KMS-11 (cell line): ENCODE measurements at regions not wholly inside any gene's neighbourhood (a gene's known extent, or its start where the extent isn't known, plus 50 kb on each side); places are given as distances from the start of the nearest gene placed in this dataset.

Source experiments
- H2AFZ ChIP-seq: fragments of 200-600 bp; sonication (generic); 2 replicates; pipeline ENCODE4 v1.6.1; 2016; ENCODE audit warnings: antibody characterized with exemption, mixed run types, low read depth
- H3K27ac ChIP-seq: fragments of 200-600 bp; sonication (generic); 2 replicates; pipeline ENCODE4 v1.6.1; 2016; ENCODE audit warnings: mild to moderate bottlenecking, mixed run types
- H3K27me3 ChIP-seq: fragments of 200-600 bp; sonication (generic); 2 replicates; pipeline ENCODE4 v1.6.1; 2017; ENCODE audit warnings: mild to moderate bottlenecking, low read depth, mixed run types, moderate library complexity; ENCODE audit not compliant: insufficient read depth
- H3K36me3 ChIP-seq: fragments of 200-600 bp; sonication (generic); 2 replicates; pipeline ENCODE4 v1.6.1; 2017; ENCODE audit warnings: mild to moderate bottlenecking, mixed run types; ENCODE audit not compliant: insufficient read depth
- H3K4me1 ChIP-seq: fragments of 200-600 bp; sonication (generic); 2 replicates; pipeline ENCODE4 v1.6.1; 2016; ENCODE audit warnings: mild to moderate bottlenecking, low read depth, mixed run types; ENCODE audit not compliant: poor library complexity, severe bottlenecking
- H3K4me2 ChIP-seq: fragments of 200-600 bp; sonication (generic); 2 replicates; pipeline ENCODE4 v1.7.0; 2016; ENCODE audit warnings: mild to moderate bottlenecking, mixed run types
- H3K4me3 ChIP-seq: fragments of 200-600 bp; sonication (generic); IDR thresholded peaks from 2 replicates; pipeline ENCODE4 v1.6.1; 2017; ENCODE audit warnings: low read depth, low read length, mixed read lengths; ENCODE audit not compliant: insufficient read depth
- H3K79me2 ChIP-seq: fragments of 200-600 bp; sonication (generic); 2 replicates; pipeline ENCODE4 v1.6.1; 2016; ENCODE audit warnings: low read depth, mixed run types; ENCODE audit not compliant: insufficient read depth
- H3K9ac ChIP-seq: fragments of 200-600 bp; sonication (generic); 2 replicates; pipeline ENCODE4 v1.6.1; 2016; ENCODE audit warnings: mild to moderate bottlenecking, mixed run types
- H4K20me1 ChIP-seq: fragments of 200-600 bp; sonication (generic); 2 replicates; pipeline ENCODE4 v1.6.1; 2016; ENCODE audit warnings: mild to moderate bottlenecking, mixed run types; ENCODE audit not compliant: insufficient read depth
- TF ChIP-seq, protein P1 (sequence below): fragments of 200-600 bp; sonication (generic); conservative IDR thresholded peaks from 2 replicates; pipeline ENCODE4 v1.6.1; 2017; ENCODE audit warnings: low read depth, mild to moderate bottlenecking, antibody characterized with exemption, low read length, moderate library complexity, mixed read lengths

GRCh38 chr16:79865918-79866317 is 265.4 kb upstream of the MAF start:
- Histone ChIP-seq H3K27ac (no peak overlapping the region), H3K36me3 (no peaks in the 10 kb centered on the region), H3K4me3 (no peak overlapping the region), H2AFZ (no peak overlapping the region), H3K79me2 (no peaks in the 10 kb centered on the region), H3K4me2 (no peak overlapping the region), H3K4me1 (no peaks in the 10 kb centered on the region), H4K20me1 (no peaks in the 10 kb centered on the region), H3K27me3 (no peaks in the 10 kb centered on the region), H3K9ac (no peak overlapping the region)
- TF ChIP-seq, protein P1, sequence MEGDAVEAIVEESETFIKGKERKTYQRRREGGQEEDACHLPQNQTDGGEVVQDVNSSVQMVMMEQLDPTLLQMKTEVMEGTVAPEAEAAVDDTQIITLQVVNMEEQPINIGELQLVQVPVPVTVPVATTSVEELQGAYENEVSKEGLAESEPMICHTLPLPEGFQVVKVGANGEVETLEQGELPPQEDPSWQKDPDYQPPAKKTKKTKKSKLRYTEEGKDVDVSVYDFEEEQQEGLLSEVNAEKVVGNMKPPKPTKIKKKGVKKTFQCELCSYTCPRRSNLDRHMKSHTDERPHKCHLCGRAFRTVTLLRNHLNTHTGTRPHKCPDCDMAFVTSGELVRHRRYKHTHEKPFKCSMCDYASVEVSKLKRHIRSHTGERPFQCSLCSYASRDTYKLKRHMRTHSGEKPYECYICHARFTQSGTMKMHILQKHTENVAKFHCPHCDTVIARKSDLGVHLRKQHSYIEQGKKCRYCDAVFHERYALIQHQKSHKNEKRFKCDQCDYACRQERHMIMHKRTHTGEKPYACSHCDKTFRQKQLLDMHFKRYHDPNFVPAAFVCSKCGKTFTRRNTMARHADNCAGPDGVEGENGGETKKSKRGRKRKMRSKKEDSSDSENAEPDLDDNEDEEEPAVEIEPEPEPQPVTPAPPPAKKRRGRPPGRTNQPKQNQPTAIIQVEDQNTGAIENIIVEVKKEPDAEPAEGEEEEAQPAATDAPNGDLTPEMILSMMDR, result no peak

DNA sequence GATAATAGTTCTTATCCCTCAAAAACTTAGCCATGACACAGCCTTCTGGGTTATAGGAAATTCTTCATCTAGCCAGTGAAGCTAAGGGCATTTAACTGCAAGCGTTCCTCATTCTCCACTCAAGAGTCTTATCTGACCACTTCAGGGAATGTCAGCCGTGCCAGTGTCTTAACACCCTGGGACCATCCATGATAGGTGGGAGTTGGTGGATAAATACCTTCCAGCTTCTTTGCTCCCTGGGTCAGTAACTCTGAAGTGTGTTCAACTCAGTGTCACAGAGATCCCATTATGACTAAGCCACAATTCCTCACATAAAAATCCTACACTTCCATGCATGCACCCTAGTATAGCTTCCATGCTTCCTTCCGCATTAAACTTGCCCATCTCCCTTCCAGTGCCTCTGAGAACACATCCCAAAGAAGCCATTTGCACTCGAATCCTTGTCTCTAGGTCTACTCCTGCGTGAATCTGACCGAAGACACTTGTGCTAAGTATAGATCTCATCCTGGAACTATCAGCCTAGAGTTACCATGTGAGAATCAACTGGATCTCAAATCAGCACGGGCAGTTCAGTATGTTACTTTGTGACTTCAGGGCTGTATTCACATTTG is 264.3 kb upstream of the MAF start:
- no peak overlapping the region for H3K9ac ChIP-seq
- no peak overlapping the region for H3K27ac ChIP-seq
- no peak overlapping the region for H3K4me2 ChIP-seq
- no peak overlapping the region for H3K4me3 ChIP-seq
- H4K20me1 ChIP-seq, result no peaks in the 10 kb centered on the region
- no peaks in the 10 kb centered on the region for H3K79me2 ChIP-seq
- H3K36me3 ChIP-seq, result no peaks in the 10 kb centered on the region
- no peaks in the 10 kb centered on the region for H3K27me3 ChIP-seq
- H3K4me1 ChIP-seq, result no peaks in the 10 kb centered on the region
- H2AFZ ChIP-seq, result no peak overlapping the region
- TF ChIP-seq, protein P1, result no peak

GRCh38 chr16:79864032-79864780 is 263.7 kb upstream of the MAF start:
- TF ChIP-seq, protein P1, result no peak
- Histone ChIP-seq H4K20me1 (no peaks in the 10 kb centered on the region), H3K27me3 (no peaks in the 10 kb centered on the region), H3K4me3 (no peak overlapping the region), H3K79me2 (no peaks in the 10 kb centered on the region), H3K36me3 (no peaks in the 10 kb centered on the region), H2AFZ (no peak overlapping the region), H3K4me1 (no peaks in the 10 kb centered on the region), H3K9ac (no peak overlapping the region), H3K4me2 (no peak overlapping the region), H3K27ac (no peak overlapping the region)

GRCh38 chr16:79863128-79864031 is 262.8 kb upstream of the MAF start:
- Histone ChIP-seq H3K36me3 (no peaks in the 10 kb centered on the region), H3K27me3 (no peaks in the 10 kb centered on the region), H3K4me1 (no peaks in the 10 kb centered on the region), H2AFZ (no peak overlapping the region), H3K27ac (no peak overlapping the region), H4K20me1 (no peaks in the 10 kb centered on the region), H3K4me2 (no peak overlapping the region), H3K79me2 (no peaks in the 10 kb centered on the region), H3K9ac (no peak overlapping the region), H3K4me3 (no peak overlapping the region)
- TF ChIP-seq, protein P1, result no peak
